GM19025 (cell line): ENCODE measurements at regions not wholly inside any gene's neighbourhood (a gene's known extent, or its start where the extent isn't known, plus 50 kb on each side); places are given as distances from the start of the nearest gene placed in this dataset.

Experiments used
- ATAC-seq: cut with Tn5 transposase; IDR thresholded peaks from one replicate; pipeline ENCODE4 v1.9.1; 2021; ENCODE audit warnings: mild to moderate bottlenecking, low read depth, moderate library complexity; ENCODE audit not compliant: unreplicated experiment

DNA sequence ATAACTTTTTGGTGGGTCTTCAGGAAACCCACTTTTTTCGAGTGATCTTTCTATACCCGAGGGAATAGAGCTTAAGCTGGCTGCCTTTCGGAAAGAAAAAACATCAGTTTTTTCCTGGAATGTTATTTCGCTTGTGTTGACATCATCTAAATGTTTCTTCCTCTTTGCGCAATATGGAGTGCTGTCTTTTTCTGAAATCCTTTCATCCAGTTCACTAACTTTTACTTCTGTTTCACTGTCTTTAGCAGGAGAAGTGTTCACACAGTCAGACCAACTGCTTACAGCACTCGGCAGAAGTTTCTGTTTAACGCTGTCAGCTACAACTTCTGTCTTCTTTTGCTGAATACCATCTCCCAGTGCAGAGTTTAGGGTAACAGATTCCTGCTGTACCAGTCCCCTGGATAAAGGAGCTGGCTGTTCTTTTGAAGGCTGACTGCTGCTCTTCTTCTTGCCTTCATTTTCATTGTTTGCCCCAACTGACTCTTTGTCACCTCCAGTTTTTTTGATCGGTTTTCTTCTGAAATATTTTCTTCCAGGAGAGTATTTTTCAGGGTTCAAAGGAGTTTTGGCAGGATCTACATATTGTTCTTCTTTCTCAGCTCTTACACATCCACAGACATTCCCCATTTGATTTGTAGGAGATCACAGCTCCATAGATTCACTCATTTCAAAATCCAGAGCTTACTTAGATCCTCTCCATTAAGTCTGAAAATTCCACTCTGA lies 50.0 kb upstream of the DST start:
- no peak for ATAC-seq
